HL-60 (cell line): ENCODE measurements at regions not wholly inside any gene's neighbourhood (a gene's known extent, or its start where the extent isn't known, plus 50 kb on each side); places are given as distances from the start of the nearest gene placed in this dataset.

Experiments
- DNase-seq, 2 experiments: peaks; one replicate each; pipeline ENCODE4 v3.0.0-alpha.2; 2010 to 2020; ENCODE audit warnings: low read depth in 1 of 2, low spot score in 1 of 2
- H3K27ac ChIP-seq: fragments of 250-450 bp; sonication (Bioruptor Pico); replicated peaks from 2 replicates; pipeline ENCODE4 v1.5.1; 2020; ENCODE audit warnings: mild to moderate bottlenecking, moderate library complexity
- H3K27me3 ChIP-seq: fragments of 250-450 bp; sonication (Bioruptor Pico); 2 replicates; pipeline ENCODE4 v1.5.1; 2021; ENCODE audit warnings: mild to moderate bottlenecking, moderate library complexity; ENCODE audit not compliant: insufficient read depth, poor library complexity, severe bottlenecking
- H3K4me3 ChIP-seq: replicated peaks from 2 replicates; pipeline ENCODE4 v1.5.1; 2011; ENCODE audit warnings: mild to moderate bottlenecking, control low read depth, low read length; ENCODE audit not compliant: insufficient read depth
- GABPA ChIP-seq: IDR thresholded peaks from 2 replicates; pipeline ENCODE4 v1.6.1; 2012; ENCODE audit warnings: low read depth
- POLR2AphosphoS5 ChIP-seq: IDR thresholded peaks from 2 replicates; pipeline ENCODE4 v1.6.1; 2012; ENCODE audit warnings: low read depth
- SPI1 ChIP-seq: IDR thresholded peaks from 2 replicates; pipeline ENCODE4 v1.6.1; 2012; ENCODE audit warnings: low read depth, mild to moderate bottlenecking, borderline replicate concordance
- TF ChIP-seq, protein P1 (sequence below): IDR thresholded peaks from one replicate; pipeline ENCODE4 v1.5.1; 2011; ENCODE audit warnings: low read length, control low read depth, inconsistent platforms; ENCODE audit not compliant: insufficient read depth
- TF ChIP-seq, protein P2 (sequence below): IDR thresholded peaks from 2 replicates; pipeline ENCODE4 v1.6.1; 2012; ENCODE audit warnings: low read depth; ENCODE audit not compliant: insufficient replicate concordance

DNA sequence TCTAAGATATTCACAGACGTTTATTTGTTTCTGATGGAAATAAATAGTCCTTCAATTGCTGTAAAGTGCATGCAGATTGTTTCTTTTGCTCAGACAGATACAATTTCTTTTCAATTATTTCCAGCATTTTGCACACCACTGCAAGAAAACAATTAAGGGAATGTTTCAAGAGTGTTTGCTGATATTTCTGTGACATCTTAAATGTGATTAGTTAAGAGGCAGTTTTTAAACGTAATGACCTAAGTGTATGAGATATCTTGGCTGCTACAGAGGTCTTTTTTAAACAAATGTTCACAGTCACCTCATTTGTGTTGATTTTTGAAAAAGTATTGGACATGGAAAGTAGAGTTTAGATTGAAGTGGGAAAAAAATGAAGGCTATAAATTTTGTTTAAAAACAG, 262.3 kb upstream of the BRINP3 start:
- DNase-seq, result no peak
- no peak overlapping the region for H3K4me3 ChIP-seq
- no peak overlapping the region for H3K27ac ChIP-seq
- TF ChIP-seq, protein P1, sequence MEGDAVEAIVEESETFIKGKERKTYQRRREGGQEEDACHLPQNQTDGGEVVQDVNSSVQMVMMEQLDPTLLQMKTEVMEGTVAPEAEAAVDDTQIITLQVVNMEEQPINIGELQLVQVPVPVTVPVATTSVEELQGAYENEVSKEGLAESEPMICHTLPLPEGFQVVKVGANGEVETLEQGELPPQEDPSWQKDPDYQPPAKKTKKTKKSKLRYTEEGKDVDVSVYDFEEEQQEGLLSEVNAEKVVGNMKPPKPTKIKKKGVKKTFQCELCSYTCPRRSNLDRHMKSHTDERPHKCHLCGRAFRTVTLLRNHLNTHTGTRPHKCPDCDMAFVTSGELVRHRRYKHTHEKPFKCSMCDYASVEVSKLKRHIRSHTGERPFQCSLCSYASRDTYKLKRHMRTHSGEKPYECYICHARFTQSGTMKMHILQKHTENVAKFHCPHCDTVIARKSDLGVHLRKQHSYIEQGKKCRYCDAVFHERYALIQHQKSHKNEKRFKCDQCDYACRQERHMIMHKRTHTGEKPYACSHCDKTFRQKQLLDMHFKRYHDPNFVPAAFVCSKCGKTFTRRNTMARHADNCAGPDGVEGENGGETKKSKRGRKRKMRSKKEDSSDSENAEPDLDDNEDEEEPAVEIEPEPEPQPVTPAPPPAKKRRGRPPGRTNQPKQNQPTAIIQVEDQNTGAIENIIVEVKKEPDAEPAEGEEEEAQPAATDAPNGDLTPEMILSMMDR, result no peak
- TF ChIP-seq POLR2AphosphoS5, result no peak
- H3K27me3 ChIP-seq, result no peaks in the 10 kb centered on the region

DNA sequence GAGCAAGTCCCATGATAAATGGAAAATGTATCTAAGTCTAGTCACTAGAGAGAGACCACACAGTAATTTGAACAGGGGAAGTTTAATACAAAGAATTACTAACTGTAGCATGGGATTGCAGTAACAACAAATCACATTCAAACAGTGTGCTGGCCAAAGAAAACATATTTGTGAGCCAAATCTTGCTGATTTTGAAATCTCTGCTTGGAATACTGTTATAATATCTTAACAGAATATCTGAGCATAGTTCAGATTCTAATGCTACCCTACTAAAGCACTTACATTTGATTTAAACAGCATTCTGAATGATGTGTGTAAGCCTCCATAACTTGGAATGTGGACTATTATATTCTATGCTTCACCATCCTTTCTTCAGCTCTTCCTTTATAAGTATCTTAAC, 270.0 kb upstream of the BRINP3 start:
- H3K27me3 ChIP-seq, result no peaks in the 10 kb centered on the region
- no peak for TF ChIP-seq SPI1
- no peak for TF ChIP-seq POLR2AphosphoS5
- TF ChIP-seq GABPA, result no peak
- TF ChIP-seq, protein P1, result no peak
- TF ChIP-seq, protein P2, sequence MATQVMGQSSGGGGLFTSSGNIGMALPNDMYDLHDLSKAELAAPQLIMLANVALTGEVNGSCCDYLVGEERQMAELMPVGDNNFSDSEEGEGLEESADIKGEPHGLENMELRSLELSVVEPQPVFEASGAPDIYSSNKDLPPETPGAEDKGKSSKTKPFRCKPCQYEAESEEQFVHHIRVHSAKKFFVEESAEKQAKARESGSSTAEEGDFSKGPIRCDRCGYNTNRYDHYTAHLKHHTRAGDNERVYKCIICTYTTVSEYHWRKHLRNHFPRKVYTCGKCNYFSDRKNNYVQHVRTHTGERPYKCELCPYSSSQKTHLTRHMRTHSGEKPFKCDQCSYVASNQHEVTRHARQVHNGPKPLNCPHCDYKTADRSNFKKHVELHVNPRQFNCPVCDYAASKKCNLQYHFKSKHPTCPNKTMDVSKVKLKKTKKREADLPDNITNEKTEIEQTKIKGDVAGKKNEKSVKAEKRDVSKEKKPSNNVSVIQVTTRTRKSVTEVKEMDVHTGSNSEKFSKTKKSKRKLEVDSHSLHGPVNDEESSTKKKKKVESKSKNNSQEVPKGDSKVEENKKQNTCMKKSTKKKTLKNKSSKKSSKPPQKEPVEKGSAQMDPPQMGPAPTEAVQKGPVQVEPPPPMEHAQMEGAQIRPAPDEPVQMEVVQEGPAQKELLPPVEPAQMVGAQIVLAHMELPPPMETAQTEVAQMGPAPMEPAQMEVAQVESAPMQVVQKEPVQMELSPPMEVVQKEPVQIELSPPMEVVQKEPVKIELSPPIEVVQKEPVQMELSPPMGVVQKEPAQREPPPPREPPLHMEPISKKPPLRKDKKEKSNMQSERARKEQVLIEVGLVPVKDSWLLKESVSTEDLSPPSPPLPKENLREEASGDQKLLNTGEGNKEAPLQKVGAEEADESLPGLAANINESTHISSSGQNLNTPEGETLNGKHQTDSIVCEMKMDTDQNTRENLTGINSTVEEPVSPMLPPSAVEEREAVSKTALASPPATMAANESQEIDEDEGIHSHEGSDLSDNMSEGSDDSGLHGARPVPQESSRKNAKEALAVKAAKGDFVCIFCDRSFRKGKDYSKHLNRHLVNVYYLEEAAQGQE, result no peak
- no peak overlapping the region for H3K27ac ChIP-seq
- DNase-seq, result no peak
- H3K4me3 ChIP-seq, result no peak overlapping the region

DNA sequence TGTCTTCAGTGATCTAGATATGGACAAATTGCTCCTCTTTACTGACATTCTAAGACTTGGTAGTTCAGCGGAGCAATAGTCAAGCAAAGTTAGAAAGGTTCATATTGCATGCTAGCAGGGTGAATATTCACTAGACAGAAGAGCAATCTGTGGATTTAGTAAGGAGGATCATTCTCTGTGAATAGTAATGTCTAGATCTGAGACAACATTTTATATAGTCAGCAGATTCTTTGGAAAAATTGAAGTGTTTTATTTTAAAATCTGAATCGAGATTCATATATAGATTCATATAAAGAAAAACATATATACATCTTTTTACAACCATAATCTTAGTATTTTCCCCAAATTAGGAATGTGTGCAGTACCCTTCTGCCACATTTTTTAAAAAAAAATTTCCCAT, 274.5 kb upstream of the BRINP3 start:
- no peak overlapping the region for H3K27ac ChIP-seq
- no peak overlapping the region for H3K4me3 ChIP-seq
- H3K27me3 ChIP-seq, result no peaks in the 10 kb centered on the region
- TF ChIP-seq, protein P2, result no peak
- TF ChIP-seq SPI1, result no peak
- TF ChIP-seq POLR2AphosphoS5, result no peak
- no peak for TF ChIP-seq GABPA
- TF ChIP-seq, protein P1, result no peak
- DNase-seq, result no peak

DNA sequence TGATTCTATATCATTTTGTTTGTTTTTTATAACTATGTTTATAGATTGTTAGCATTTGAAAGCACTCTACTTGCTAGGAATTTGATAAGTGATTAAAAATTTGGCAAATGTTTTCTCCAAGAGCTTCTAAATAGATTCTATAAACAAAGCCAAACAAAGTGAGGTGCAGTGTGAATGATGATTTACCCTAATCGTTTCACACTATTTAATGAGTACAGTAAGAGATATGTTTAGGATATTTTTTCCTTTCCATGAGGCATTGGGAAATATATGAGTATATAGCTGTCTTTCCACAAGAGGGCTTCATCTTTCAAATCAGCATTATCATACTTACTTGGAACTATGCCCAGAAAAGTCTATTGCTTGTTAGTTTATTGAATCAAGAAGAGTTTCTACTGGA, 277.0 kb upstream of the BRINP3 start:
- peak in 1 of 2 experiments; percentile 7 for DNase-seq
- H3K27me3 ChIP-seq, result no peaks in the 10 kb centered on the region
- H3K4me3 ChIP-seq, result no peak overlapping the region
- no peak overlapping the region for H3K27ac ChIP-seq
- TF ChIP-seq GABPA, result no peak
- TF ChIP-seq SPI1, result no peak
- TF ChIP-seq, protein P1, result no peak
